ENCODE measurements at regions not wholly inside any gene's neighbourhood (a gene's known extent, or its start where the extent isn't known, plus 50 kb on each side); places are given as distances from the start of the nearest gene placed in this dataset.
A peak's percentile ranks its signal among the peaks of the same experiment; 100 is the strongest.

DNA sequence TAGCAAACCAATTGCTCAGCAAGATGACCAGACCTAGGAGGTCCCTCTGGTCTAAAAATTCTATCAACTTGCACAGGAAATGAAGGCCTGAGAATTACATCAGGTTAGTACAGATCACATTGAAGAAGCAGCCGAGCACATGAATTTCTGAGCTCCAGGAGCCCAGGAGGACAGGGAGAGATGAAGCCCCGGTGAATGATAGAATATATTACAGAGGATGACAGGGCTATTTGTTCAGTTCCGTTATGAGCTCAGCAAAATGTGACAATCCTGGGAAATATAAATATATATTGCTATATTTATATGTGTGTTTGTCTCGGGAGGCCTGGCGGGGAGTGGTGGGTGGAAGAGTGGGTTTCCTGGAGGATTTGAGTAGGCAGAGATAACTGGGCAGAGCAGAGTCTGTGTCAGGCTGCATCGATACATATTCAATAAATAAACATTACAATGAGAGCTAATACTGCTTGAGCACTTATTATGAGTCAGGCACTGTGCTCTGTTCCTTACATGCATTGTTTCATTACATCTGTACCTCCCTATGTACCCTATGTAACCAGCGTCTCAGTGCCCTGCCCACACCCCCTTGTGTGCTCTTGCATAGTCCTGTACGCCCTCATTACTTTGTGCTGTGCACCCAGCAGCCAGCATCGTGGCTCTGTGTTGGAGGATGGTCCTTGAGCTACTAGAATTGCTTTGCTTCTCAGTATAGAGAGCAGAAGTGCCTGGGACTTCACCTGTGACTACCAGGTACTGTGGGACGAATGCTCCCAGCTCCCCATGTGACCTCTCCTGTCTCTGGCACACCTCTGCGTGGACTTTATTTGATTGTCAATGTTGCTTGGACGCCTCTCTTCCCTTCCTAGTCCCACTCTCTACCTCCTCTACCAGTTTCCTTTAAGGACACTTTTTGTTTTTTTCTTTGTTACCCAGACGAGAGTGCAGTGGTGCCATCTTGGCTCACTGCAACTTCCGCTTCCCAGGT lies 58.1 kb upstream of the KLF9 start:
- H3K9me3 ChIP-seq, result no peaks in the 10 kb centered on the region
- H3K36me3 ChIP-seq, result no peaks in the 10 kb centered on the region
- H3K4me1 ChIP-seq, result peaks cover 18 to 71% of the 10 kb centered on the region in 2 donors
- no peaks in the 10 kb centered on the region for H3K27me3 ChIP-seq
- DNase-seq, result no peak
- TF ChIP-seq, protein P1, sequence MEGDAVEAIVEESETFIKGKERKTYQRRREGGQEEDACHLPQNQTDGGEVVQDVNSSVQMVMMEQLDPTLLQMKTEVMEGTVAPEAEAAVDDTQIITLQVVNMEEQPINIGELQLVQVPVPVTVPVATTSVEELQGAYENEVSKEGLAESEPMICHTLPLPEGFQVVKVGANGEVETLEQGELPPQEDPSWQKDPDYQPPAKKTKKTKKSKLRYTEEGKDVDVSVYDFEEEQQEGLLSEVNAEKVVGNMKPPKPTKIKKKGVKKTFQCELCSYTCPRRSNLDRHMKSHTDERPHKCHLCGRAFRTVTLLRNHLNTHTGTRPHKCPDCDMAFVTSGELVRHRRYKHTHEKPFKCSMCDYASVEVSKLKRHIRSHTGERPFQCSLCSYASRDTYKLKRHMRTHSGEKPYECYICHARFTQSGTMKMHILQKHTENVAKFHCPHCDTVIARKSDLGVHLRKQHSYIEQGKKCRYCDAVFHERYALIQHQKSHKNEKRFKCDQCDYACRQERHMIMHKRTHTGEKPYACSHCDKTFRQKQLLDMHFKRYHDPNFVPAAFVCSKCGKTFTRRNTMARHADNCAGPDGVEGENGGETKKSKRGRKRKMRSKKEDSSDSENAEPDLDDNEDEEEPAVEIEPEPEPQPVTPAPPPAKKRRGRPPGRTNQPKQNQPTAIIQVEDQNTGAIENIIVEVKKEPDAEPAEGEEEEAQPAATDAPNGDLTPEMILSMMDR (IDR thresholded peaks at IDR 0.05), result no peak
- ATAC-seq, result no peak
- H3K4me3 ChIP-seq, result no peak overlapping the region
- intact Hi-C loops (cut with DNase I), result no loop called here
- H3K27ac ChIP-seq, result peak overlapping the region in 1 of 2 donors; percentile 38

DNA sequence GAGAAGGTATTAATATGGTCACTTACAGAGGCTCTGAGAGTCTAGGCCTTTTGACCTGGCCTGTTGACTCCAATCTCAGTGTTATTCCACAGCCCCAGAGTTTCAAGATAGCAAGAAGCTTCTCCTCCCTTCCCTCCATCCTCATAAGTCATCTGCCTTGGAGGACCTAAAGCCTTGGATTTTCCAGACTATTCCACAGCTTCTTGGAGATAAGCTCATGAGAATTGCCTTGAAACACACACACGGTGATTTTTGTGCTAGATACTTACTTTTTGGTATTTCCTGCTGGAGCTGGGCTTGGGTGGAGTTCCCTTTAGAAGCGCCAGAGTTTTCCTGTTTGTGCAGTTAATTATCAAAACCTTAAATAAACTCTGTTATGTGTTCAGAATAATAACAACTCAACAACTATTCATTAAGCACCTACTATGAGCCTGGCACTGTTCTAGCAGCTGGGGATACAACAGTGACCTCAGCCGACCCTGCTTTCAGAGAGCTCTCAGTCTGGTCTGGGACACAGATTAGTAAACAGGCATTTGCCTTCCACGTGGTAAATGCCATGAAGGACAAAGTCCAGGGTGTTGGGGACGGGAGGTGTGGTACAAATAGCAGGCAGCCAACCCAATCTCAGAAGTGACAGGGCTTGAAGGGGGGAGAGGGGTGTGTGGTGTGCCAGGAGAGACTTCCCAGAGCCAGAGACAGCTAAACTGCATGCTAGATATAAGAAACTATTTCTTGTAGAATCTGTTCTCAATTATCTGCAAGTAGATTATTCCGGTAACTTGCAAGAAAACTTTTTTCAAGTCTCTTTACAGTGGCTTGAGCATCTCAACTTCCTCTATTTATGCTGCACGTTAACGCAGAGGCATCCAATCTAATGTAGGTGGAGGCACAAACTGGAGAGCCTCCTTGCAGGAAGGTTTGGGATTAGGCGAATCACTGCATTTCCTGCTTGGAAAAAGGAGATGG lies 55.9 kb upstream of the KLF9 start:
- intact Hi-C loops (cut with DNase I), result no loop called here
- no peaks in the 10 kb centered on the region for H3K9me3 ChIP-seq
- H3K36me3 ChIP-seq, result no peaks in the 10 kb centered on the region
- H3K27me3 ChIP-seq, result no peaks in the 10 kb centered on the region
- no peak for ATAC-seq
- DNase-seq, result no peak
- no peak overlapping the region for H3K4me3 ChIP-seq
- TF ChIP-seq, protein P1 (IDR thresholded peaks at IDR 0.05), result no peak
- H3K4me1 ChIP-seq, result peaks cover 14 to 71% of the 10 kb centered on the region in 2 donors
- peak overlapping the region; percentile 6 to 45 for H3K27ac ChIP-seq

DNA sequence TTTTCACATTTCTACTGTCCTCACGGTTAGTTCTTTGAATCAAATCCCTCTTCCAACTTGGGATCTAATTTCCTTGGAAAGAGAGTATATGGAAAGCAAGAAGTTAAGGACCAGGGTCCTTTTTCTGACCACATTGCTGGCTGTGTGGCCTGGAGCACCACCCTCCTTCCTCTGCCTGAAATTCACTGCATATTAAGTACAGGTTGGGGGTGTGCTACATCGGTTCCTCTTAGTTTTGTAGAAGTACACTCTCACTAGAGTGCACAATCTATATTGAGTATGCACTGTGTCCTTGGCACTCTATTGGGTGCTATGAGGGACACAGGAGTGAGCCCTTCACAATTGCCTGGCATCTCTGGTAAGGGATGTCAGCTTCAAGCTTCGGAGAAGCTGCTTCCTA lies 53.8 kb upstream of the KLF9 start:
- DNase-seq (no peak), ATAC-seq (no peak)
- H3K4me1 ChIP-seq, result peaks cover 4 to 57% of the 10 kb centered on the region in 2 donors
- TF ChIP-seq, protein P1 (IDR thresholded peaks at IDR 0.05), result no peak
- intact Hi-C loops (cut with DNase I), result no loop called here
- H3K9me3 ChIP-seq, result no peaks in the 10 kb centered on the region
- no peaks in the 10 kb centered on the region for H3K36me3 ChIP-seq
- peak overlapping the region in 1 of 2 donors; percentile 60 for H3K27ac ChIP-seq
- no peaks in the 10 kb centered on the region for H3K27me3 ChIP-seq
- no peak overlapping the region for H3K4me3 ChIP-seq

GRCh38 chr9:70466976-70467561 lies 52.6 kb upstream of the KLF9 start:
- H3K4me3 ChIP-seq, result no peak overlapping the region
- no peaks in the 10 kb centered on the region for H3K9me3 ChIP-seq
- peak overlapping the region in 1 of 2 donors; percentile 60 for H3K27ac ChIP-seq
- intact Hi-C loops (cut with DNase I), result no loop called here
- peaks cover 4 to 44% of the 10 kb centered on the region in 2 donors for H3K4me1 ChIP-seq
- TF ChIP-seq, protein P1 (IDR thresholded peaks at IDR 0.05), result no peak
- H3K27me3 ChIP-seq, result no peaks in the 10 kb centered on the region
- no peaks in the 10 kb centered on the region for H3K36me3 ChIP-seq
- ATAC-seq (peak; percentile 72), DNase-seq (no peak)

Data from left lung (tissue), 4 donors.